Renal cortical epithelial cell (primary cell): ENCODE measurements at regions not wholly inside any gene's neighbourhood (a gene's known extent, or its start where the extent isn't known, plus 50 kb on each side); places are given as distances from the start of the nearest gene placed in this dataset.
A peak's percentile ranks its signal among the peaks of the same experiment; 100 is the strongest.
"Not testable (repeated sequence)": the region's sequence is repeated elsewhere in the genome, so short reads cannot be mapped to it uniquely, and the experiment has no call there.

Source experiments
- DNase-seq: peaks from one replicate; pipeline ENCODE4 v3.0.0-alpha.2; 2011; ENCODE audit warnings: low read depth

GRCh38 chr6:94238868-94239267, 819.5 kb upstream of the EPHA7 start:
- DNase-seq = no peak

GRCh38 chr6:94227741-94228140, 808.4 kb upstream of the EPHA7 start:
- DNase-seq = no peak

- no peak for DNase-seq
These were observed 798.5 kb upstream of the EPHA7 start for GRCh38 chr6:94217836-94218235.

- no peak for DNase-seq
These were observed 796.2 kb upstream of the EPHA7 start for GRCh38 chr6:94215552-94215951.

- DNase-seq = no peak
These were observed 793.9 kb upstream of the EPHA7 start for GRCh38 chr6:94213226-94213625.

- no peak for DNase-seq
These were observed 777.5 kb upstream of the EPHA7 start for GRCh38 chr6:94196891-94197290.

- no peak for DNase-seq
These were observed 770.7 kb upstream of the EPHA7 start for GRCh38 chr6:94190030-94190429.

GRCh38 chr6:94184666-94185464, 765.5 kb upstream of the EPHA7 start:
- no peak for DNase-seq

GRCh38 chr6:94177429-94177828, 758.1 kb upstream of the EPHA7 start:
- no peak for DNase-seq

GRCh38 chr6:94175465-94175864, 756.1 kb upstream of the EPHA7 start:
- DNase-seq = no peak

GRCh38 chr6:94163877-94164276, 744.5 kb upstream of the EPHA7 start:
- DNase-seq = no peak

- DNase-seq = no peak
These were observed 731.5 kb upstream of the EPHA7 start for GRCh38 chr6:94150886-94151285.

GRCh38 chr6:94144807-94145206, 725.4 kb upstream of the EPHA7 start:
- DNase-seq = no peak

- not testable (repeated sequence) for DNase-seq
These were observed 717.8 kb upstream of the EPHA7 start for GRCh38 chr6:94137178-94137577.

- DNase-seq = no peak
These were observed 713.7 kb upstream of the EPHA7 start for GRCh38 chr6:94133106-94133505.

GRCh38 chr6:94131271-94131670, 711.9 kb upstream of the EPHA7 start:
- no peak for DNase-seq

- peak; percentile 1 for DNase-seq
These were observed 711.1 kb upstream of the EPHA7 start for GRCh38 chr6:94130478-94130877.

GRCh38 chr6:94129926-94130325, 710.6 kb upstream of the EPHA7 start:
- DNase-seq = no peak

GRCh38 chr6:94127716-94128115, 708.4 kb upstream of the EPHA7 start:
- no peak for DNase-seq

GRCh38 chr6:94124333-94124732, 705.0 kb upstream of the EPHA7 start:
- DNase-seq = no peak

GRCh38 chr6:94121094-94121493, 701.7 kb upstream of the EPHA7 start:
- no peak for DNase-seq

- DNase-seq = peak; percentile 61
These were observed 679.7 kb upstream of the EPHA7 start for GRCh38 chr6:94099072-94099471.

GRCh38 chr6:94095961-94096360, 676.6 kb upstream of the EPHA7 start:
- DNase-seq = no peak

GRCh38 chr6:94089941-94090340, 670.6 kb upstream of the EPHA7 start:
- DNase-seq = no peak
